Common myeloid progenitor, CD34-positive (primary cell): ENCODE measurements at regions not wholly inside any gene's neighbourhood (a gene's known extent, or its start where the extent isn't known, plus 50 kb on each side); places are given as distances from the start of the nearest gene placed in this dataset.

Source experiments
- CTCF ChIA-PET: fragments of 350-600 bp; sonication (Branson Sonifier 250); formaldehyde crosslinking; loops from one replicate; lab custom pipeline; 2021; ENCODE audit warnings: antibody characterized with exemption; lab: Charles Lee
- POLR2A ChIA-PET: fragments of 350-600 bp; sonication (Branson Sonifier 250); formaldehyde crosslinking; loops from one replicate; lab custom pipeline; 2021; ENCODE audit warnings: antibody characterized with exemption; lab: Charles Lee
- DNase-seq, 3 donors: peaks; one replicate each; pipeline versions ENCODE4 v3.0.0 to v3.0.0-alpha.2; 2013
- H3K27ac ChIP-seq, 2 experiments: 1 replicate in 1 of 2; 2 replicates in 1 of 2; pipeline ENCODE4 v1.7.0; 2013; ENCODE audit warnings: inconsistent platforms in 2 of 2, low read length in 2 of 2, mild to moderate bottlenecking in 2 of 2, low read depth in 1 of 2, moderate library complexity in 1 of 2; ENCODE audit not compliant: severe bottlenecking in 2 of 2, insufficient read depth in 1 of 2, poor library complexity in 1 of 2
- H3K27me3 ChIP-seq, 5 experiments: replicated peaks in 2 of 5; 1 replicate in 3 of 5; 2 replicates in 2 of 5; pipeline versions ENCODE4 v1.6.1 to v1.7.0; 2013; ENCODE audit warnings: low read length in 4 of 5, mild to moderate bottlenecking in 2 of 5, moderate library complexity in 2 of 5, inconsistent platforms in 1 of 5; ENCODE audit not compliant: insufficient read depth in 5 of 5, control insufficient read depth in 4 of 5
- H3K36me3 ChIP-seq, 4 experiments: 1 replicate in 2 of 4; 2 replicates in 2 of 4; pipeline versions ENCODE4 v1.6.1 to v1.7.0; 2013; ENCODE audit warnings: low read length in 3 of 4, control low read depth in 1 of 4, mild to moderate bottlenecking in 1 of 4; ENCODE audit not compliant: control insufficient read depth in 4 of 4, insufficient read depth in 4 of 4
- H3K4me1 ChIP-seq, 4 experiments: 1 replicate in 3 of 4; 2 replicates in 1 of 4; pipeline versions ENCODE4 v1.6.1 to v1.7.1; 2013; ENCODE audit warnings: low read length in 3 of 4, mild to moderate bottlenecking in 3 of 4, control low read depth in 1 of 4, inconsistent platforms in 1 of 4, moderate library complexity in 1 of 4; ENCODE audit not compliant: control insufficient read depth in 4 of 4, insufficient read depth in 4 of 4; ENCODE audit errors: control extremely low read depth in 1 of 4
- H3K4me3 ChIP-seq, 7 experiments: 1 replicate in 4 of 7; 2 replicates in 3 of 7; pipeline versions ENCODE4 v1.5.1 to v1.7.0; 2013; ENCODE audit warnings: mild to moderate bottlenecking in 7 of 7, low read length in 6 of 7, moderate library complexity in 6 of 7, inconsistent platforms in 2 of 7, low read depth in 2 of 7, control low read depth in 1 of 7; ENCODE audit not compliant: insufficient read depth in 4 of 7, control insufficient read depth in 1 of 7; ENCODE audit errors: extremely low read depth in 1 of 7
- H3K9me3 ChIP-seq, 5 experiments: 1 replicate in 4 of 5; 2 replicates in 1 of 5; pipeline versions ENCODE4 v1.6.1 to v1.7.1; 2013; ENCODE audit warnings: low read length in 4 of 5, mild to moderate bottlenecking in 2 of 5, inconsistent platforms in 1 of 5, low read depth in 1 of 5, moderate library complexity in 1 of 5; ENCODE audit not compliant: control insufficient read depth in 4 of 5, insufficient read depth in 2 of 5; ENCODE audit errors: control extremely low read depth in 1 of 5
- WGBS: methylation state at CpG from one replicate; pipeline ENCODE4 v1.1.5; 2013; ENCODE audit not compliant: insufficient coverage; 5-methylcytosine and 5-hydroxymethylcytosine counted together

GRCh38 chr18:34956663-34957062, 84.5 kb upstream of the MAPRE2 start:
- no peak for DNase-seq
- Histone ChIP-seq H3K27me3 (peaks cover 0 to 2% (median 0%) of the 10 kb centered on the region in 5 experiments), H3K36me3 (no peaks in the 10 kb centered on the region), H3K4me1 (peaks cover 0 to 3% (median 1%) of the 10 kb centered on the region in 4 experiments), H3K9me3 (no peaks in the 10 kb centered on the region), H3K4me3 (no peak overlapping the region), H3K27ac (no peak overlapping the region)
- ChIA-PET POLR2A (no interaction called here), CTCF (no interaction called here)

DNA sequence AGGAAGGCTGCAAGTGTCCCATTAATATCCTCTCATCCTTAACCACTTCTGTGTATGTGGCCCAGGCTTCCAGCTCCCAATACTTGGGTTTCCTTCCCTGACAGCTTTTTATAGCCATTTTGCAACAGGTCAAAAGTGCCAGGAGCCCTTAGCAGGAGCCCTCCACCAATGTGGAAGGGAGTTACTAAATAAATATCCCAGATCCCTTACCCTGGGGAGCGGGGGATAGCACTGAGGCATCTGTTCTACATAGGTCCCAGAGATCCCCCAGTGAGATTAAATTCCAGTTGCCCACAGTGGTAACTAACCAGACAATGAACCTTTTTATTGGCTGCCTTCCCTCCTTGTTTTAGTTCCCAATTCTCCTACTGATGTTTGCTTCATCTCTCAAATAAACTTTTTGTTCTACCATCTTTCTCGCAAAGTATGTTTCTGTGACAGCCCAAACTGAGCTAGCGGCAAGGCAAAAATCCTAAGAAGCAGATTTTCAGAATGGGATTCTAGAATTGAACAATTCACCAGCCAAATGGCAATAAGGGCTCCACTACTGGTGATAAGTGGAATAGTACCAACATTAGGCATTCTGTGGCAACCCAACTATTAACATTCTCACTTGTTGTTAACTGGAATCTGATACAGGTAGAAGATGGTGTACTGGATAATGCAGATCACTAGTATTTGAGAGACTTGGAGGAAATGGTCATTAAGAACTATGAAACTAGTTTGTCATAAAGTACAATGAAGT, 83.9 kb upstream of the MAPRE2 start:
- POLR2A ChIA-PET: no interaction called here

DNA sequence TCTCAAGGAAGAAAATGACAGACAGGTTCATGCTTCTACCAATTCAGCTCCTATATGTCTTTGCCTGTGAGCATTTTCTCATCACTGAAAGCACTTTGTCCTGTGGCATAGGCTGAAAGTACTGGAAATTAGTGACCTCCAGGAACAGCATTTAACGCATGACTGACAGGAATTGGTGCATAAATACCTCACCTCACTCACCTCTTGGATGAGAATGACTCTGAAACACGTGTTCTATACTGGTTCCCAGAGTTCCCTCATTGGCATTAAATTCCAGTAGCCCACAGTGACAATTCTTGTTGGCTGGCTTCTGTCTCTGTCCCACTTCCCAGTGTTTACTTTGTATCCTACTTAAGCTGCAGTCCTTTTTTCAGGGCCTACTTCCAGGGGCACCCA, 83.4 kb upstream of the MAPRE2 start:
- Histone ChIP-seq H3K36me3 (no peaks in the 10 kb centered on the region), H3K27ac (no peak overlapping the region), H3K4me1 (no peaks in the 10 kb centered on the region), H3K27me3 (peaks cover 0 to 2% (median 0%) of the 10 kb centered on the region in 5 experiments), H3K9me3 (no peaks in the 10 kb centered on the region), H3K4me3 (no peak overlapping the region)
- no peak for DNase-seq
- CTCF ChIA-PET: no interaction called here
- WGBS: 78% methylated on average over 2 of the region's 2 CpGs
- POLR2A ChIA-PET: interaction anchor here (0.6 kb wide), 1 partner anchor 98 kb away, joined by 3 read pairs; no protein-coding TSS in a partner anchor

More for the DNA sequence above, 83.9 kb upstream of the MAPRE2 start:
- Histone ChIP-seq H3K27me3 (peaks cover 0 to 2% (median 0%) of the 10 kb centered on the region in 5 experiments), H3K4me3 (no peak overlapping the region), H3K36me3 (no peaks in the 10 kb centered on the region), H3K4me1 (peaks cover 0 to 1% (median 0%) of the 10 kb centered on the region in 4 experiments), H3K27ac (no peak overlapping the region), H3K9me3 (no peaks in the 10 kb centered on the region)
- 94% methylated on average over 2 of the region's 3 CpGs for WGBS
- CTCF ChIA-PET: no interaction called here
- no peak for DNase-seq

DNA sequence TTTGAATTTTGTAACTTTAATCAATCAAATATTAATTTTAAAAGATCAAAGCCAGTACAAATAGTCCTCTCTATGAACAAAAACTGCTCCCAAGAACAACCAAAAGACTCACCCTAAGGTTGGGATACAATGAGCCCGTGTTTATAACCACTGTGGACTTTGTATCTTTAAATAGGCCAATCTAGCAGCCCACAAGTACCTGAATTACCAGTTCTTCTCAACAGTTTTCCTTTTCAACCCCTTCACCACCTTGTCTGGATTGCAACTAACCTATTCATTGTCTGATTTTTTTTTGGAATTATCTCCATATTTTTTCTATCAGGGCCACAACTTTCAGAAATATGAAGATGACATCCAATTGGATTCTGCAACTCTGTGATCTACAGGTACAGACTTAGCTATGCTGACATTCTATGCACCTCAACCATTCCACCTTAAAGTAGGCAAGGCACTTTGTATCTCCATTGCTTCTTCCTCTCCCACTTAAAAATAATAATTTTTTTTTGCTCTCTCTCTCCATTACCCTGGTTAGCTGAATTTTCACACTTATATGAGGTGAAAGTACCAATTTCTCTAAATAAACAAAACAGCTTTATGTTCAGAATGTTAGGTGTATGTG, 81.9 kb upstream of the MAPRE2 start:
- Histone ChIP-seq H3K4me1 (no peaks in the 10 kb centered on the region), H3K36me3 (no peaks in the 10 kb centered on the region), H3K4me3 (no peak overlapping the region), H3K27me3 (peaks cover 0 to 2% (median 0%) of the 10 kb centered on the region in 5 experiments), H3K27ac (no peak overlapping the region), H3K9me3 (no peaks in the 10 kb centered on the region)
- POLR2A ChIA-PET: interaction anchor here (0.6 kb wide), 1 partner anchor 185 kb away, joined by 4 read pairs; no protein-coding TSS in a partner anchor
- CTCF ChIA-PET: interaction anchor here (1.1 to 1.2 kb wide), 2 partner anchors 17 to 19 kb away, joined by 3 read pairs; no protein-coding TSS in a partner anchor
- no peak for DNase-seq
- 100% methylated on average over 1 of the region's 1 CpG for WGBS

DNA sequence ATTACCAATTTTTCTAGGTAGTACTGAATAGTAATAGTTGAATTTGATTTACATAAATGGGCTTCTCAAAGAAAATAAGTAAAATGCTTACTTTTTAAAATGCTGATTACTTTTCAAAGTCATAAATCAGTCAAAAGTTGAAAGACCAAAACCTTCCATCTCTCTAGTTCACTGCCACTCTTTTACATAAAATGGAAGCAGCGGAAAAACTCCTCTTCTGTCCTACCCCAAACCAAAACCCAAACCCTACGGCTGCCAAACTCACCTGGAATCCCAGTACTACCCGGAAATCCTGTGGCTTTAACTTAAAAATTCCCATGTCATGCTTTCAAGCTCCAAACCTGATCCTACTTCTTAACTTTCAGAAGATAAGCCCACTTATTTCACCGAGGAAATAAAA, 81.2 kb upstream of the MAPRE2 start:
- ChIA-PET CTCF (interaction anchor here (1.0 to 1.2 kb wide), 3 partner anchors 8 to 19 kb away, joined by 3 read pairs; no protein-coding TSS in a partner anchor), POLR2A (no interaction called here)
- Histone ChIP-seq H3K4me1 (no peaks in the 10 kb centered on the region), H3K27me3 (peaks cover 0 to 2% (median 0%) of the 10 kb centered on the region in 5 experiments), H3K36me3 (no peaks in the 10 kb centered on the region), H3K4me3 (no peak overlapping the region), H3K9me3 (no peaks in the 10 kb centered on the region), H3K27ac (no peak overlapping the region)
- no peak for DNase-seq
- 91% methylated on average over 3 of the region's 4 CpGs for WGBS

- WGBS: 92% methylated on average over 1 of the region's 1 CpG
- Histone ChIP-seq H3K4me1 (no peaks in the 10 kb centered on the region), H3K9me3 (no peaks in the 10 kb centered on the region), H3K36me3 (no peaks in the 10 kb centered on the region), H3K4me3 (no peak overlapping the region), H3K27ac (no peak overlapping the region), H3K27me3 (no peaks in the 10 kb centered on the region)
- DNase-seq: no peak
- ChIA-PET POLR2A (no interaction called here), CTCF (no interaction called here)
Measured at GRCh38 chr18:34965108-34965507, 76.1 kb upstream of the MAPRE2 start.

DNA sequence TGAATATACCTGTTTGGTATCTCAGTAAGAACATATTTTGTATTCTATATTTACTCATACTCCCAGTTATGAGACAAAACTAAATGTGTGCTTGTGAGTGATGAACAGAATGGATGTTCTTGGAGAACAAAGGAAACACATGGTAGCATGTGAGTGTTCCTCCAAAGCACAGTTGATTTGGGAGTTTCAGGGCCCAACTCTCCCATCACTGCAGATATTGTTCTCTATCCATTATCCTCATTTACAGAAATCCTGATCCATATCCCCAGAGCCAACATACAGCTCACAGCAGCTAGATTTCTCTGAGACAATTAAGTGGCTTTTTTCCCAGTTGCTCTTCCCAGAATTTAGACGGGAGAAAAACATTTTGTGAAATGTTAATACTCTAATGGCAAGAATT, 75.6 kb upstream of the MAPRE2 start:
- Histone ChIP-seq H3K9me3 (no peaks in the 10 kb centered on the region), H3K4me1 (no peaks in the 10 kb centered on the region), H3K27ac (no peak overlapping the region), H3K4me3 (no peak overlapping the region), H3K27me3 (no peaks in the 10 kb centered on the region), H3K36me3 (no peaks in the 10 kb centered on the region)
- POLR2A ChIA-PET: no interaction called here
- CTCF ChIA-PET: no interaction called here
- no CpG with 5 or more reads among the region's 1 CpG for WGBS
- no peak for DNase-seq
